HAP-1 (cell line): ENCODE measurements at regions not wholly inside any gene's neighbourhood (a gene's known extent, or its start where the extent isn't known, plus 50 kb on each side); places are given as distances from the start of the nearest gene placed in this dataset.
A peak's percentile ranks its signal among the peaks of the same experiment; 100 is the strongest.
"Not testable (repeated sequence)": the region's sequence is repeated elsewhere in the genome, so short reads cannot be mapped to it uniquely, and the experiment has no call there.

Experiments
- DNase-seq, 2 experiments: peaks; one replicate each; pipeline ENCODE4 v3.0.0-alpha.2; 2016 to 2020; ENCODE audit warnings: low spot score in 2 of 2
- H3K27me3 ChIP-seq: fragments of 250-450 bp; sonication (Bioruptor Pico); 2 replicates; pipeline ENCODE4 v1.5.1; 2020; ENCODE audit warnings: low read depth, mild to moderate bottlenecking, moderate library complexity
- H3K36me3 ChIP-seq: fragments of 250-450 bp; sonication (Bioruptor Pico); replicated peaks from 2 replicates; pipeline ENCODE4 v1.5.1; 2020; ENCODE audit warnings: mild to moderate bottlenecking
- H3K4me1 ChIP-seq: fragments of 250-450 bp; sonication (Bioruptor Pico); 2 replicates; pipeline ENCODE4 v1.5.1; 2020; ENCODE audit warnings: mild to moderate bottlenecking
- H3K4me3 ChIP-seq: fragments of 250-450 bp; sonication (Bioruptor Pico); 2 replicates; pipeline ENCODE4 v1.5.1; 2020; ENCODE audit warnings: mild to moderate bottlenecking, moderate library complexity
- H3K9me3 ChIP-seq: fragments of 250-450 bp; sonication (Bioruptor Pico); 2 replicates; pipeline ENCODE4 v1.5.1; 2020; ENCODE audit warnings: mild to moderate bottlenecking, moderate library complexity
- in situ Hi-C: fragments of 300-500 bp; cut with MboI; formaldehyde crosslinking; loops from 3 replicates; pipeline ENCODE4 v1.14.3; 2020; ENCODE audit warnings: low sequenced_read_pairs, inconsistent platforms, mixed read lengths

DNA sequence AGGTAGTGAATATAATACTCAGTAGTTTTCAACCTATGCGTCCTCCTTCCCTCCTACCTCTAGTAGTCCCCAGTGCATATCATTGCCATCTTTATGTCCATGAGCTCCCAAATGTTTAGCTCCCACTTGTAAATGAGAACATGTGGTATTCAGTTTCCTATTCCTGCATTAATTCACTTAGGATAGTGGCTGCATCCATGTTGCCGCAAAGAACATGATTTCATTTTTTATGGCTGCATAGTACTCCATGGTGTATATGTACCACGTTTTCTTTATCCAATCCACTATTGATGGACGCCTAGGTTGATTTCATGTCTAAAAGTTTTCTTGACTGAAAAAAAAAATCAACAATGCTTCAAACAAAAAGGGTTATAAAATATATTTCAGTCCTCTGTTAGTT lies 303.4 kb upstream of the SGCG start:
- Histone ChIP-seq H3K4me3 (no peak overlapping the region), H3K9me3 (no peaks in the 10 kb centered on the region), H3K4me1 (peaks cover 23% of the 10 kb centered on the region), H3K27me3 (no peaks in the 10 kb centered on the region), H3K36me3 (no peaks in the 10 kb centered on the region)
- in situ Hi-C loops: no loop called here
- no peak for DNase-seq

DNA sequence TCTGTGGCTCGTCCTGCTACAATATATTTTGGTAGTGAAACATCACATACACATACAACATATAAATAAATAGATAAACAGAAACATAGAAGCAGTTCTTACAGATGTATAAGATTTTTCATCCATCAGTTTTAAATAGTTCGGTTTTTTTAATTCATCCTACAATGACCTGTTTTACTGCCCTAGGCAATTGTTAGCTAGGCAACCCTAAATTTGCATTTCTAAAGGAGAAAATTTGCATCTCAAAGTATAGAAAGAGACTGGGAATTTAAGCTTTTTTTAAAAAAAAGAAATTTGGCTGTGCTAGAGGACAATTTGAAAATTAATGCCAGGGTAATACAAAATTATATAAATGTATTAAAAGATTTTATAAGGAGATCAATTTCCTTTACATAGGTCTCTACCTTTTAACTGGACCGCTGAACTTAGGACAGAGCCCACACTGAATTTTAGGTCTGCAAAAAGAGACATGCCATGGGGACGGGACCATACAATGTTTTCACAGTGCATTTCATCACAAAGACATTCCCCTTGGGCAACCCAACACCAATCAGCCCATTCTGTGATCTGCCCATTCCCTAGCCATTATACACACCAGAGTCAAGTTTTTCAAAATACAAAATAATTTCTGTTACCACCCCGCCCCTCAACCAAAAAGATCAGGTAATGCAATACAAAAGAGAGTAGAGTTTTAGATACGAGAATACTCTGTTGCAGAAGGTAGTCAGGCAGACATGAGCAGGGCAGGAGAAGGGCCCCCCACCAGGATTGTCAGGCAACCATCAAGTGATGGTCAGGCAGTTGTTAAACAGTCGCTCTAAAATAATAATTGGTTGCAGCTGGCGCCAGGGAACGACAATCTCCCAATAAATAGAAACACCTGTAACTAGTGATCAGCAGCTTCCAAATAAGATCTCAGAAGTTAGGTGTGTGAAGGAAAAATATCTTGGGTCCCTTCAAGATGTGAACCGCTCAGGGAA lies 299.7 kb upstream of the SGCG start:
- Histone ChIP-seq H3K4me1 (peaks cover 31% of the 10 kb centered on the region), H3K36me3 (no peaks in the 10 kb centered on the region), H3K27me3 (no peaks in the 10 kb centered on the region), H3K4me3 (peak overlapping the region; percentile 5; the same call in 1 of the 2 replicates), H3K9me3 (no peaks in the 10 kb centered on the region)
- DNase-seq: peak; percentile 70 to 91
- in situ Hi-C loops: no loop called here

DNA sequence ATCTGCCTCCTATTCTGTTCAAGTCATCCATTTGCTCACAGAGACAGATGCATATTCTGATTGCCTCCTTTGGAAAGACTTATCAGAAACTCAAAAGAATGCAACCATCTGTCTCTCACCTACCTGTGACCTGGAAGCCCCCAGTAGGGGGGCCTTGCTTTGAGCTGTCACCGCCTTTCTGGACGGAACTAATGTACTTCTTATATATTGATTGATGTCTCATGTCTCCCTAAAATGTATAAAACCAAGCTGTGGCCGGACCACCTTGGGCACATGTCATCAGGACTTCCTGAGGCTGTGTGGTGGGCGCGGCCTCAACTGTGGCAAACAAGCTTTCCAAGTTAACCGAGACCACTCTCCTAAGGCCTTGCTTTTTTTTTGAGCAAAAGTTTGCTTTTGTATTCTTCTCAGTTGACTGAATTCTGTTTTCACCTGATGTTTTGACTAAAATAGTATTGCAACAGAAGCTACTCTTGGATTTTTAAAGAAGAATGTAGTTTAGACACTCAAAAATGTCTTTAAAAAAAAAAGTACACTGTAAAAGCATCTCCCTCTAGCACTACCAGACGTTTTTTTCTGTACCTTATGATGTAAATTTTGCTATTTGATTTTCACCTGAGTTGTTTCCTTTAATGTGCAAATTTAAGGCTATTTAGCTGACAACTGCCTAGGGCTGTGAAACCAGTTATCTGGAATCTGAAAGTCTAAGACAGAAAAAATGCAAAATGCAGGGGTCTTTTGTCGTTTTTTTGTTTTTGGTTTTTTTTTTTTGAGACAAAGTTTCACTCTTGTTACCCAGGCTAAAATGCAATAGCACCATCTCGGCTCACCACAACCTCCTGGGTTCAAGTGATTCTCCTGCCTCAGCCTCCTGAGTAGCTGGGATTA lies 298.8 kb upstream of the SGCG start:
- H3K27me3 ChIP-seq, H3K36me3 ChIP-seq, H3K9me3 ChIP-seq, in situ Hi-C loops, H3K4me3 ChIP-seq: not testable (repeated sequence)
- DNase-seq: peak; percentile 55 to 58
- peaks cover 31% of the 10 kb centered on the region for H3K4me1 ChIP-seq

DNA sequence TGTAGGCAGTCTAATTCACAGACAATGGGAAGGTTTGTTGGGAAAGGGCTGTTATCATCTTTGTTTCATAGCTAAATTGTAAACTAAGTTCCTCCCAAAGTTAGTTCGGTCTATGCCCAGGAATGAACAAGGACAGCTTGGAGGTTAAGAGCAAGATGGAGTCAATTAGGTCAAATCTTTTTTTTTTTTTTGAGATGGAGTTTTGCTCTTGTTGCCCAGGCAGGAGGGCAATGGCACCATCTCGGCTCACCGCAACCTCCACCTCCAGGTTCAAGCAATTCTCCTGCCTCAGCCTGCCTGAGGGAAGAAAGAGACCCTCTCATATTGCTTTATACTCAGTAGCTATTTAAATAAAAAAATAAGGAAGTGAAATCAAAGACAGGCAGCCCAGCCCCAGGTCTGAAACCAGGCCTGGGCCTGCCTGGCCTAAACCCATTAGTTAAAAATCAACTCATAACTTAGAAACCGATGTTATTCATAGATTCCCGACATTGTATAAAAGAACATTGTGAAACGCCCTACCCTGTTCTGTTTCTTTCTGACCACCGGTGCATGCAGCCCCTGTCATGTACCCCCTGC lies 297.4 kb upstream of the SGCG start:
- Histone ChIP-seq H3K4me3 (no peak overlapping the region), H3K36me3 (no peaks in the 10 kb centered on the region), H3K27me3 (no peaks in the 10 kb centered on the region), H3K4me1 (peaks cover 31% of the 10 kb centered on the region), H3K9me3 (no peaks in the 10 kb centered on the region)
- in situ Hi-C loops: no loop called here
- DNase-seq: no peak

DNA sequence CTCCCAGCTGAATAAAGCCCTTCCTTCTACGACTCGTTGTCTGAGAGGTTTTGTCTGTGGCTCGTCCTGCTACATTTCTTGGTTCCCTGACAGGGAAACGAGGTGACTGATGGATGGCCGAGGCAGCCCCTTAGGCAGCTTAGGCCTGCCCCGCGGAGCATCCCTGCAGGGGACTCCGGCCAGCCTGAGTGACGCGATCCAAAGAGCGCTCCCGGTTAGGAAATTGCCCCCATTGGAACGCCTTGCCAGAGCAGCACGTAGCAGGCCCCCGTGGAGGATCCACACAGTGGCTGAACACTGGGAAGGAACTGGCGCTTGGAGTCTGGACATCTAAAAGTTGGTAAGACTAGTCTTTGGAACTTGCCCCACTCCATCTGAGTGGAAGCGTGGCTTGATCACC lies 296.8 kb upstream of the SGCG start:
- H3K9me3 ChIP-seq: no peaks in the 10 kb centered on the region
- peaks cover 31% of the 10 kb centered on the region for H3K4me1 ChIP-seq
- H3K27me3 ChIP-seq: no peaks in the 10 kb centered on the region
- DNase-seq: no peak
- no peaks in the 10 kb centered on the region for H3K36me3 ChIP-seq
- in situ Hi-C loops: no loop called here
- H3K4me3 ChIP-seq: no peak overlapping the region

DNA sequence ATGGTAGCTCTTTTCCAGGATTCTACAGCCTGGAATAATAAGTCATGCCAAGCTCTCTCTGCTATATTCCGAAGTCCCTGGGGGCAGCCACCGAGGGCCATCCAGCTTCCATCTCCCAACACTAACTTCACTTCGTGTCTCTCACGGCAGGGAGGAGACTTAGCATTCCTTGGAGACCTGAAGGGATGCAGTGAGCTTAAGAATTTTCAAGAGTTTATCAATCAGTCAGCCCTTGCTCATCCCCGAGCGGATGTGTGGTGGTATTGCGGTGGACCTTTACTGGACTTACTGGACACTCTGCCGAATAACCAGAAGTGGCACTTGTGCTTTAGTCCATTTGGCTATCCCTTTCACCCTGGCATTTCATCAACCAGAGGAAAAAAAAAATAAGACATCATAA lies 294.7 kb upstream of the SGCG start:
- H3K9me3 ChIP-seq, H3K27me3 ChIP-seq, in situ Hi-C loops, H3K36me3 ChIP-seq, H3K4me3 ChIP-seq, DNase-seq: not testable (repeated sequence)
- H3K4me1 ChIP-seq: peaks cover 16% of the 10 kb centered on the region

DNA sequence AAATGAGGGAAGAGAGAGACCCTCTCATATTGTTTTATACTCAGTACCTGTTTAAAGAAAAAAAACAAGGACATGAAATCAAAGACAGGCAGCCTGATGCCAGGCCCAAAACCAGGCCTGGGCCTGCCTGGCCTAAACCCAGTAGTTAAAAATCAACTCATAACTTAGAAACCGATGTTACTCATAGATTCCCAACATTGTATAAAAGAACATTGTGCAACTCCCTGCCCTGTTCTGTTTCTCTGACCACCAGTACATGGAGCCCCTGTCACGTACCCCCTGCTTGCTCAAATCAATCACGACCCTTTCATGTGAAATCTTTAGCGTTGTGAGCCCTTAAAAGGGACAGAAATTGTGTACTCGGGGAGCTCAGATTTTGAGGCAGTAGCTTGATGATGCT lies 291.4 kb upstream of the SGCG start:
- DNase-seq, H3K9me3 ChIP-seq, H3K4me1 ChIP-seq, H3K36me3 ChIP-seq, H3K4me3 ChIP-seq, H3K27me3 ChIP-seq, in situ Hi-C loops: not testable (repeated sequence)

DNA sequence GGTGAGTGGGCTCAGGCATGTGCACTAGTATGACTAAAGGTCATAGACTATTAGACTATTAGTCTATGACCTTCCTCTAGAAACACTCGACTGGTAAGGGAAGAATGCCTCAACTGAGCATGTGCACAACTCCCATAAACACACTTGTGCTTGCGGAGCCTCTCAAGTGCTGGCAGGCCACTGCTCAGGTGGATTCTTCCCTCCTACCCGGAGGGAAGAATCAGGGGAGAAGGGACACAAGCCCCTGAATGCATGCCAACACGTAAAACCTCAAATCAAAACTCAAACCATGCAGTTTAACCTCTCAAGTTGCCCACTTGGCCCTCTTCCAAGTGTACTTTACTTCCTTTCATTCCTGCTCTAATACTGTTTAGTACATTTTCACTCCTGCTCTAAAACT lies 287.6 kb upstream of the SGCG start:
- no peaks in the 10 kb centered on the region for H3K9me3 ChIP-seq
- no peaks in the 10 kb centered on the region for H3K36me3 ChIP-seq
- H3K4me3 ChIP-seq: no peak overlapping the region
- no peaks in the 10 kb centered on the region for H3K4me1 ChIP-seq
- no peak for DNase-seq
- H3K27me3 ChIP-seq: no peaks in the 10 kb centered on the region
- in situ Hi-C loops: no loop called here

DNA sequence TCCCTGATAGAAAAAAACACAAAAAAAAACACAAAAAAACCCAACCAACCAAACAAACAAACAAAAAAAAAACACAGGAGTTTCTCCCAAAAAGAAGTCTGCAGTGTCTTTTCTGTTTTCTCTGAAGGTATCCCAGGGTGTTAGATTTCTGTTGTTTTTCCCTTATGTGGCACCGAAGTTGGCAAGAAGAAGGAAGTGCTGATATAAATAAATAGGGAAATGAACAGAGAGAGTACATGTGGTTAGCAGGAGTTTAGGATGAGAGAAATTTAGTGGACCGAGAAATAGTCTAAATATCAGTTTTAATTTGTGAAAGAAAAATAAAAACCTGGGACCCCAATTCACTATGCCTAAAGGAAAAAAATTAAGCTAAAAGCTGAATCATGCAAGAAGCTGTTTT lies 287.0 kb upstream of the SGCG start:
- in situ Hi-C loops: no loop called here
- Histone ChIP-seq H3K4me3 (no peak overlapping the region), H3K9me3 (no peaks in the 10 kb centered on the region), H3K36me3 (no peaks in the 10 kb centered on the region), H3K4me1 (no peaks in the 10 kb centered on the region), H3K27me3 (no peaks in the 10 kb centered on the region)
- no peak for DNase-seq

DNA sequence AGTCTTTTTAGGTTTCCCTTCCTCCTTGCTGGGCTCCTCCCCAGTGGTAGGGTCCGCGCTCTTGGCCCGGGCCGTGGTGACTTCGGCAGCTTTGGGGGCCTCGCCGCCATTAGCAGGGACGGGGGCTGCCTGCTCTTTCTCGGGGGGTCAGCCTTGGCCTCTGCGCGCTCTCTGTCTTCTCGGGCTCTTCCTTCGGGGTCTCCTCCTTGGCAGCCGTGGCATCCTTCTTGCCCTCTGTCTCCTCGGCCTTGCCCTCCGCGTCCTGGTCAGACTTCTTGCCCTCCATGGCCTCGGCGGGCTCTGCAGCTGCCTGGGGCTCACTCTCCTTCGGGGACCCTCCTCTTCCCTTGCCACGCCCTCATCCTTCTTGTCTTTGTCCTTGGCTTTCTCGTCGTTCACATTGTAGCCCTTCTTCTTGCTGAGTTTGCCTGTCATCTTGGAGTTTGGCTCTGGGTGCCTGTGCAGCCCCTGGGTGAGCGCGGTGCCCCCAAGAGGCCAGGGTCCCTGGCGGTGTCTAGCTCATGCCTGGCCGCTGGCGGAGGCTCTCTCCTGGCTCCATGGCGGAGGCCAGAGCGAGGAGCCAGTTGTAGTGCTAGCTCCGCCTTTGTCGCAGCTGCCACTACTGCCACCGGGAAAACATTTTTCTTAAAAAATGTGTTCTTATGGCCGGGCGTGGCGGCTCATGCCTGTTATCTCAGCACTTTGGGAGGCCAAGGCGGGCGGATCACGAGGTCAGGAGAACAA lies 283.0 kb upstream of the SGCG start:
- no peak overlapping the region for H3K4me3 ChIP-seq
- no peaks in the 10 kb centered on the region for H3K9me3 ChIP-seq
- no peak for DNase-seq
- no peaks in the 10 kb centered on the region for H3K27me3 ChIP-seq
- no peaks in the 10 kb centered on the region for H3K4me1 ChIP-seq
- in situ Hi-C loops: no loop called here
- no peaks in the 10 kb centered on the region for H3K36me3 ChIP-seq

DNA sequence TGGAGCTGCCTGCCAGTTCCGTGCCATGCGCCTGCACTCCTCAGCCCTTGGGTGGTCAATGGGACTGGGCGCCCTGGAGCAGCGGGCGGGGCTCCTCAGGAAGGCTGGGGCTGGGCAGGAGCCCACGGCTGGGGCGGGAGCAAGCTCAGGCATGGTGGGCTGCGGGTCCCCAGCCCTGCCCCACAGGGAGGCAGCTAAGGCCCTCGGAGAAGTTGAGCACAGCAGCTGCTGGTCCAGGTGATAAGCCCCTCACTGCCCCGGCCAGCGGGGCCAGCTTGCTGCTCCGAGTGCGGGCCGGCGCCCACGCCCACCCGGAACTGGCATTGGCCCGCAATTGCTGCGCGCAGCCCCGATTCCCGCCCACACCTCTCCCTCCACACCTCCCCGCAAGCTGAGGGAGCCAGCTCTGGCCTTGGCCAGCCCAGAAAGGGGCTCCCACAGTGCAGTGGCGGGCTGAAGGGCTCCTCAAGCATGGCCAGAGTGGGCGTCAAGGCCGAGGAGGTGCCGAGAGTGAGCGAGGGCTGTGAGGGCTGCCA lies 280.3 kb upstream of the SGCG start:
- H3K36me3 ChIP-seq, H3K4me3 ChIP-seq, DNase-seq, H3K27me3 ChIP-seq, H3K4me1 ChIP-seq, H3K9me3 ChIP-seq, in situ Hi-C loops: not testable (repeated sequence)

DNA sequence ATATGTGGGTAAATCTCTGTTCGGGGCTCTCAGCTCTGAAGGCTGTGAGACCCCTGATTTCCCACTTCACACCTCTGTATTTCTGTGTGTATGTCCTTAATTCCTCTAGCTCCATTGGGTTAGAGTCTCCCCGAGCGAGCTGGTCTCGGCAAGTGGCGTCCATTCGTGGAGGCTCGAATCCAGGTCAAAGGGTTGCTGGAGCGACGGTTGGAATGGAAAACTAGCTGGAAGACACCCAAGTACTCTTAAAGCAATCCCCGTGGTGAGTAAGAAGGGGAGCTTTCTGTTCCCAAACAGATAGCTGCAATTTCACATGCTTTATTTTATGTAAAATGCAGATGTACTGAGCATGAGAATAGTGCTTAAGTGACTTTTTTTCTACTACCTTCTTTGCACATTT lies 277.5 kb upstream of the SGCG start:
- no peaks in the 10 kb centered on the region for H3K36me3 ChIP-seq
- H3K27me3 ChIP-seq: no peaks in the 10 kb centered on the region
- no peaks in the 10 kb centered on the region; the same call in 1 of the 2 replicates for H3K9me3 ChIP-seq
- no peak for DNase-seq
- H3K4me1 ChIP-seq: no peaks in the 10 kb centered on the region
- in situ Hi-C loops: no loop called here
- H3K4me3 ChIP-seq: no peak overlapping the region

DNA sequence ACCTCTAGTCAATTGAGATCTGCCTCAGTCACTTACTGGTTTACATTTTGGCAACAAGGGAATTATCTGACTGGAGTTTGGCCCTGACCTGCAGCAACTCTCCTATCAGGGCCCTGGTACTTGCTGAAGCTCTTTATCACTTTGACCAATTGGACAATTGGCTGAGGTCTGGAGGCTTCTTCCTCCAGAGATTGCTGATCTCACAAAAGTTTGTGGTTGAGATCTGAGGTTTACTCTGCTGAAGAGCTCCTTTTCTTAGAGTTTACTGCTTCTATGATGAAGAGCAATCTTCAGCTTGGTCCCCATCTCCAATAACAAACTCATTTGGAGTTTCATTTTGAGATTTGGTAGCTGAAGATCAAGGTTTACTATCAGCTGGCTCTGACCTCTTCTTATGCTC lies 276.9 kb upstream of the SGCG start:
- Histone ChIP-seq H3K27me3 (no peaks in the 10 kb centered on the region), H3K36me3 (no peaks in the 10 kb centered on the region), H3K4me3 (no peak overlapping the region), H3K9me3 (no peaks in the 10 kb centered on the region; the same call in 1 of the 2 replicates), H3K4me1 (no peaks in the 10 kb centered on the region)
- in situ Hi-C loops: no loop called here
- no peak for DNase-seq
